Mucosa of descending colon (tissue), 3 donors: ENCODE measurements at regions not wholly inside any gene's neighbourhood (a gene's known extent, or its start where the extent isn't known, plus 50 kb on each side); places are given as distances from the start of the nearest gene placed in this dataset.

Experiments
- ATAC-seq: fragments of 200-7000 bp; cut with Tn5 transposase; one replicate; pipeline ENCODE4 v1.9.1; 2020; ENCODE audit warnings: mild to moderate bottlenecking, moderate library complexity
- DNase-seq, 3 donors: peaks; one replicate each; pipeline ENCODE4 v3.0.0-alpha.2; 2020
- H3K36me3 ChIP-seq: fragments of 200-600 bp; one replicate; pipeline ENCODE4 v1.8.0; 2021; ENCODE audit warnings: low read depth, mild to moderate bottlenecking
- H3K4me1 ChIP-seq: fragments of 200-600 bp; one replicate; pipeline ENCODE4 v1.8.0; 2021; ENCODE audit warnings: low read depth, mild to moderate bottlenecking
- H3K4me3 ChIP-seq: fragments of 200-600 bp; one replicate; pipeline ENCODE4 v1.8.0; 2021; ENCODE audit warnings: mild to moderate bottlenecking
- H3K9me3 ChIP-seq: fragments of 200-600 bp; one replicate; pipeline ENCODE4 v1.8.0; 2021; ENCODE audit warnings: mild to moderate bottlenecking
- CTCF ChIP-seq: fragments of 200-600 bp; IDR thresholded peaks from one replicate; pipeline ENCODE4 v1.8.0; 2022; ENCODE audit warnings: antibody characterized with exemption, mild to moderate bottlenecking
- intact Hi-C, 2 donors: fragments of 100-400 bp; cut with DNase I in 1 of 2; cut with micrococcal nuclease in 1 of 2; formaldehyde crosslinking; loops; one replicate each; pipeline versions ENCODE4 v1.11.0 to v1.11.1; 2022; cut with DNase I, micrococcal nuclease
- donor health status: DM: no; HTN: no; CAD: no; lungs with moderate emphysema.
- donor health status: DM: no; HTN: no; CAD: no.
- donor health status: DM: no; HTN: yes; CAD: no.

- no peak for TF ChIP-seq CTCF
- H3K9me3 ChIP-seq, result no peaks in the 10 kb centered on the region
- ATAC-seq (no peak), DNase-seq (no peak)
- no peaks in the 10 kb centered on the region for H3K36me3 ChIP-seq
- no peaks in the 10 kb centered on the region for H3K4me1 ChIP-seq
- H3K4me3 ChIP-seq, result no peak overlapping the region
- intact Hi-C loops, result no loop called here
Observed at GRCh38 chr10:3451516-3452172, 279.1 kb upstream of the PITRM1 start.

- ATAC-seq, result no peak
- DNase-seq, result no peak
- TF ChIP-seq CTCF, result no peak
Observed at GRCh38 chr10:3446221-3446620, 273.6 kb upstream of the PITRM1 start.

GRCh38 chr10:3445648-3446047 lies 273.1 kb upstream of the PITRM1 start:
- intact Hi-C loops, result no loop called here
- no peak overlapping the region for H3K4me3 ChIP-seq
- H3K9me3 ChIP-seq, result no peaks in the 10 kb centered on the region
- H3K36me3 ChIP-seq, result no peaks in the 10 kb centered on the region
- no peak for TF ChIP-seq CTCF
- no peak for ATAC-seq
- H3K4me1 ChIP-seq, result no peaks in the 10 kb centered on the region
- no peak for DNase-seq

More at GRCh38 chr10:3446221-3446620, 273.6 kb upstream of the PITRM1 start:
- Histone ChIP-seq H3K4me3 (no peak overlapping the region), H3K36me3 (no peaks in the 10 kb centered on the region), H3K4me1 (no peaks in the 10 kb centered on the region), H3K9me3 (no peaks in the 10 kb centered on the region)
- intact Hi-C loops, result no loop called here

GRCh38 chr10:3442451-3442990 lies 269.9 kb upstream of the PITRM1 start:
- intact Hi-C loops, result no loop called here
- no peak for TF ChIP-seq CTCF
- Histone ChIP-seq H3K4me3 (no peak overlapping the region), H3K4me1 (no peaks in the 10 kb centered on the region), H3K9me3 (peaks cover 4% of the 10 kb centered on the region), H3K36me3 (no peaks in the 10 kb centered on the region)
- ATAC-seq, result no peak
- DNase-seq, result no peak

GRCh38 chr10:3439183-3439582 lies 266.6 kb upstream of the PITRM1 start:
- intact Hi-C loops, result no loop called here

More at GRCh38 chr10:3439183-3439582, 266.6 kb upstream of the PITRM1 start:
- H3K4me1 ChIP-seq, result no peaks in the 10 kb centered on the region
- no peak for DNase-seq
- no peaks in the 10 kb centered on the region for H3K36me3 ChIP-seq
- no peak overlapping the region for H3K4me3 ChIP-seq
- TF ChIP-seq CTCF, result no peak
- no peak for ATAC-seq
- H3K9me3 ChIP-seq, result peaks cover 4% of the 10 kb centered on the region
